ENCODE measurements at regions not wholly inside any gene's neighbourhood (a gene's known extent, or its start where the extent isn't known, plus 50 kb on each side); places are given as distances from the start of the nearest gene placed in this dataset.

GRCh38 chr15:67944010-67944641 lies 104.3 kb upstream of the RNU6-1 start:
- ATAC-seq (no peak), DNase-seq (ENCODE audit: low read depth, low spot score) (no peak)
- peaks cover 42% of the 10 kb centered on the region for H3K4me1 ChIP-seq (ENCODE audit: control insufficient read depth, insufficient read depth, low read length)
- POLR2A ChIA-PET, result no interaction called here
- intact Hi-C loops (cut with micrococcal nuclease; ENCODE audit: unreplicated experiment) (no loop called here), in situ Hi-C loops (cut with HindIII; ENCODE audit: low pct_unique_long_range_greater_than_20kb, low sequenced_read_pairs) (no loop called here)
- H3K27ac ChIP-seq (ENCODE audit: low read length), result peak overlapping the region; percentile 82
- H3K9me3 ChIP-seq (ENCODE audit: control insufficient read depth, insufficient read depth, low read depth, low read length), result no peaks in the 10 kb centered on the region
- H3K36me3 ChIP-seq (ENCODE audit: control insufficient read depth, insufficient read depth, low read length), result no peaks in the 10 kb centered on the region
- TF ChIP-seq POLR2AphosphoS5 (IDR thresholded peaks at IDR 0.05; ENCODE audit: low read depth, low read length) (no peak), SIN3A (IDR thresholded peaks at IDR 0.05; ENCODE audit: borderline replicate concordance, insufficient read depth, low read depth, low read length) (no peak), TCF7L2 (IDR thresholded peaks at IDR 0.05; ENCODE audit: low read depth, low read length) (no peak)
- TF ChIP-seq, protein P1, sequence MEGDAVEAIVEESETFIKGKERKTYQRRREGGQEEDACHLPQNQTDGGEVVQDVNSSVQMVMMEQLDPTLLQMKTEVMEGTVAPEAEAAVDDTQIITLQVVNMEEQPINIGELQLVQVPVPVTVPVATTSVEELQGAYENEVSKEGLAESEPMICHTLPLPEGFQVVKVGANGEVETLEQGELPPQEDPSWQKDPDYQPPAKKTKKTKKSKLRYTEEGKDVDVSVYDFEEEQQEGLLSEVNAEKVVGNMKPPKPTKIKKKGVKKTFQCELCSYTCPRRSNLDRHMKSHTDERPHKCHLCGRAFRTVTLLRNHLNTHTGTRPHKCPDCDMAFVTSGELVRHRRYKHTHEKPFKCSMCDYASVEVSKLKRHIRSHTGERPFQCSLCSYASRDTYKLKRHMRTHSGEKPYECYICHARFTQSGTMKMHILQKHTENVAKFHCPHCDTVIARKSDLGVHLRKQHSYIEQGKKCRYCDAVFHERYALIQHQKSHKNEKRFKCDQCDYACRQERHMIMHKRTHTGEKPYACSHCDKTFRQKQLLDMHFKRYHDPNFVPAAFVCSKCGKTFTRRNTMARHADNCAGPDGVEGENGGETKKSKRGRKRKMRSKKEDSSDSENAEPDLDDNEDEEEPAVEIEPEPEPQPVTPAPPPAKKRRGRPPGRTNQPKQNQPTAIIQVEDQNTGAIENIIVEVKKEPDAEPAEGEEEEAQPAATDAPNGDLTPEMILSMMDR (IDR thresholded peaks at IDR 0.05), result no peak
- TF ChIP-seq, protein P2, sequence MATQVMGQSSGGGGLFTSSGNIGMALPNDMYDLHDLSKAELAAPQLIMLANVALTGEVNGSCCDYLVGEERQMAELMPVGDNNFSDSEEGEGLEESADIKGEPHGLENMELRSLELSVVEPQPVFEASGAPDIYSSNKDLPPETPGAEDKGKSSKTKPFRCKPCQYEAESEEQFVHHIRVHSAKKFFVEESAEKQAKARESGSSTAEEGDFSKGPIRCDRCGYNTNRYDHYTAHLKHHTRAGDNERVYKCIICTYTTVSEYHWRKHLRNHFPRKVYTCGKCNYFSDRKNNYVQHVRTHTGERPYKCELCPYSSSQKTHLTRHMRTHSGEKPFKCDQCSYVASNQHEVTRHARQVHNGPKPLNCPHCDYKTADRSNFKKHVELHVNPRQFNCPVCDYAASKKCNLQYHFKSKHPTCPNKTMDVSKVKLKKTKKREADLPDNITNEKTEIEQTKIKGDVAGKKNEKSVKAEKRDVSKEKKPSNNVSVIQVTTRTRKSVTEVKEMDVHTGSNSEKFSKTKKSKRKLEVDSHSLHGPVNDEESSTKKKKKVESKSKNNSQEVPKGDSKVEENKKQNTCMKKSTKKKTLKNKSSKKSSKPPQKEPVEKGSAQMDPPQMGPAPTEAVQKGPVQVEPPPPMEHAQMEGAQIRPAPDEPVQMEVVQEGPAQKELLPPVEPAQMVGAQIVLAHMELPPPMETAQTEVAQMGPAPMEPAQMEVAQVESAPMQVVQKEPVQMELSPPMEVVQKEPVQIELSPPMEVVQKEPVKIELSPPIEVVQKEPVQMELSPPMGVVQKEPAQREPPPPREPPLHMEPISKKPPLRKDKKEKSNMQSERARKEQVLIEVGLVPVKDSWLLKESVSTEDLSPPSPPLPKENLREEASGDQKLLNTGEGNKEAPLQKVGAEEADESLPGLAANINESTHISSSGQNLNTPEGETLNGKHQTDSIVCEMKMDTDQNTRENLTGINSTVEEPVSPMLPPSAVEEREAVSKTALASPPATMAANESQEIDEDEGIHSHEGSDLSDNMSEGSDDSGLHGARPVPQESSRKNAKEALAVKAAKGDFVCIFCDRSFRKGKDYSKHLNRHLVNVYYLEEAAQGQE (IDR thresholded peaks at IDR 0.05; ENCODE audit: insufficient read depth in 1 of 2, low read depth in 2 of 2, low read length in 1 of 2), result no peak
- no peaks in the 10 kb centered on the region for H3K27me3 ChIP-seq (ENCODE audit: control insufficient read depth, insufficient read depth, low read length)
- H3K4me3 ChIP-seq (ENCODE audit: low read depth in 2 of 2, low read length in 2 of 2), result no peak overlapping the region
- no TSS peak for BruUV-seq (replicated peaks)
- CTCF ChIA-PET, result no interaction called here

- no peak for TF ChIP-seq TCF7L2 (IDR thresholded peaks at IDR 0.05; ENCODE audit: low read depth, low read length)
- intact Hi-C loops (cut with micrococcal nuclease; ENCODE audit: unreplicated experiment), result no loop called here
- H3K9me3 ChIP-seq (ENCODE audit: control insufficient read depth, insufficient read depth, low read depth, low read length), result no peaks in the 10 kb centered on the region
- H3K27ac ChIP-seq (ENCODE audit: low read length), result peak overlapping the region; percentile 82
- H3K4me1 ChIP-seq (ENCODE audit: control insufficient read depth, insufficient read depth, low read length), result peaks cover 42% of the 10 kb centered on the region
- no peak for DNase-seq (ENCODE audit: low read depth, low spot score)
- no peak overlapping the region for H3K4me3 ChIP-seq (ENCODE audit: low read depth in 2 of 2, low read length in 2 of 2)
- BruUV-seq (replicated peaks), result no TSS peak
- H3K27me3 ChIP-seq (ENCODE audit: control insufficient read depth, insufficient read depth, low read length), result no peaks in the 10 kb centered on the region
- CTCF ChIA-PET, result no interaction called here
- no peak for ATAC-seq
- in situ Hi-C loops (cut with HindIII; ENCODE audit: low pct_unique_long_range_greater_than_20kb, low sequenced_read_pairs), result no loop called here
- POLR2A ChIA-PET, result no interaction called here
- no peaks in the 10 kb centered on the region for H3K36me3 ChIP-seq (ENCODE audit: control insufficient read depth, insufficient read depth, low read length)
Observed at GRCh38 chr15:67945131-67945530, 105.3 kb upstream of the RNU6-1 start.

DNA sequence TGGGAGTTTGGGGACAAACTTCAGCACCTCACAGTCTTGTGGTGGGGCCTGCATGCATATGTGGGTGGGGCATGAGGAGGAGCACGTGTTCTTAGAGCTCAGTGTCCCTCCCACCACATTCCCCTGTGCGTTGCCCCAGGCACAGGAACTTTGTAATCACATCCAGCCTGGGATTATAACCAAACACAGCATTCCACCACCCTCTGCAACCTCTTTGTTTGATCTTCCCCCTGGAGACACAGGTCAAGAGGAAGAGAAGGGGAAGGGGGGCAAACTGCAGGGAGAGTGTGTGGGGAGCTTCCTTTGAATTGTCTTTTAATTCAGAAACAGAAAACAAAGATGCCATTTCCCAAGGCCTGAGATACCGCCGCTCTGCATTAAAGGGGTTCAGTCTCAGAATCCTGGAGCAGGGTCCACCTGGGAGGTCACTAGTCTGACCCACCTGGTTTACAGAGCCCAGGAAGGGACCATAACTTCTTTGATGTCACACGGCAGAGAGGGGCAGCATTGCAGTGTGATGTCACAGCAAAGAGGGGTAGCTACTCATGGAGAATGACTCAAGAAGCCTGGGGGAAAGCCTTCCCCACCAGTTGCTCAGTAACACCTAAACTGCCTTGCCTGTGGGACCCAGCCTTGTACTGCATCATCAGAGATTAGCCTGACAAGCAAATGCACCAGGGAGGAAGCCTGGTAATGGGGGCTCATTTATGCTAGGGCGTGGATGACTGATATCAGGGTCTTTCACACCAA lies 106.3 kb upstream of the RNU6-1 start:
- DNase-seq (ENCODE audit: low read depth, low spot score), result no peak
- H3K9me3 ChIP-seq (ENCODE audit: control insufficient read depth, insufficient read depth, low read depth, low read length), result no peaks in the 10 kb centered on the region
- no peak overlapping the region for H3K4me3 ChIP-seq (ENCODE audit: low read depth in 2 of 2, low read length in 2 of 2)
- no peaks in the 10 kb centered on the region for H3K36me3 ChIP-seq (ENCODE audit: control insufficient read depth, insufficient read depth, low read length)
- no TSS peak for BruUV-seq (replicated peaks)
- no peak; the same call in 1 of the 2 replicates for TF ChIP-seq POLR2AphosphoS5 (IDR thresholded peaks at IDR 0.05; ENCODE audit: low read depth, low read length)
- TF ChIP-seq, protein P2 (IDR thresholded peaks at IDR 0.05; ENCODE audit: insufficient read depth in 1 of 2, low read depth in 2 of 2, low read length in 1 of 2), result no peak
- peak; percentile 87 for TF ChIP-seq TCF7L2 (IDR thresholded peaks at IDR 0.05; ENCODE audit: low read depth, low read length)
- TF ChIP-seq, protein P1 (IDR thresholded peaks at IDR 0.05), result no peak
- no peak for TF ChIP-seq SIN3A (IDR thresholded peaks at IDR 0.05; ENCODE audit: borderline replicate concordance, insufficient read depth, low read depth, low read length)
- ChIA-PET POLR2A (interaction anchor here (0.5 to 1.4 kb wide), 3 partner anchors 22 to 108 kb away, joined by 3 read pairs; no protein-coding TSS in a partner anchor), CTCF (interaction anchor here (0.6 kb wide), 1 partner anchor 17 kb away, joined by 4 read pairs; no protein-coding TSS in a partner anchor)
- peaks cover 42% of the 10 kb centered on the region for H3K4me1 ChIP-seq (ENCODE audit: control insufficient read depth, insufficient read depth, low read length)
- intact Hi-C loops (cut with micrococcal nuclease; ENCODE audit: unreplicated experiment), result no loop called here
- in situ Hi-C loops (cut with HindIII; ENCODE audit: low pct_unique_long_range_greater_than_20kb, low sequenced_read_pairs), result no loop called here
- peak overlapping the region; percentile 82 for H3K27ac ChIP-seq (ENCODE audit: low read length)
- peak; percentile 87 for ATAC-seq
- no peaks in the 10 kb centered on the region for H3K27me3 ChIP-seq (ENCODE audit: control insufficient read depth, insufficient read depth, low read length)

Data from Panc1 (cell line).